ENCODE measurements at regions not wholly inside any gene's neighbourhood (a gene's known extent, or its start where the extent isn't known, plus 50 kb on each side); places are given as distances from the start of the nearest gene placed in this dataset.

DNA sequence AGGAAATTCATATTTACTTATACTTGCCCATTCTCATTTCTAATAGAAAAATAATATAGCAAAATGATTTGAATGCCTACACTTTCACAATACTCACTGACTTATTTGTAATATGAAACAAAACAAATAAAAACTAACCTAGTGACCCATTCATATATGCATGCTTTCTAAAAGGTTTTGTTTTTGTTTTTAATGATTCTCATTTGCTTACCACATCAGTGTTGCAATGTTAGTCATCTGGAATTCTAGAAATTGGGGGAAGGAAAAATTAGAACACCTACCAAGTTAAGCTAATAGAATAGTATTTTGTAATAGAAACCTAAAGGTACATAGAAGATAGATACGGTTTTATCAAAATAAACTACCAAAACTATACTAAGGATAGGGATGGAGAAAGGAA is 214.1 kb upstream of the CNTN6 start:
- TF ChIP-seq CTCF (IDR thresholded peaks at IDR 0.05) (no peak), ZFX (IDR thresholded peaks at IDR 0.05; ENCODE audit: borderline replicate concordance) (no peak)
